HG03439 (cell line): ENCODE measurements at regions not wholly inside any gene's neighbourhood (a gene's known extent, or its start where the extent isn't known, plus 50 kb on each side); places are given as distances from the start of the nearest gene placed in this dataset.

ENCODE experiments used
- ATAC-seq: cut with Tn5 transposase; IDR thresholded peaks from one replicate; pipeline ENCODE4 v1.9.1; 2021; ENCODE audit warnings: mild to moderate bottlenecking, moderate library complexity; ENCODE audit not compliant: unreplicated experiment

GRCh38 chr7:37504801-37505200, 56.1 kb upstream of the ELMO1 start:
- no peak for ATAC-seq

- no peak for ATAC-seq
Measured at GRCh38 chr7:37505750-37506353, 57.2 kb upstream of the ELMO1 start.

GRCh38 chr7:37508118-37508517, 59.5 kb upstream of the ELMO1 start:
- ATAC-seq, result no peak

- ATAC-seq, result no peak
Measured at GRCh38 chr7:37510043-37510634, 61.5 kb upstream of the ELMO1 start.

GRCh38 chr7:37511915-37512314, 63.3 kb upstream of the ELMO1 start:
- ATAC-seq, result no peak

GRCh38 chr7:37514497-37514896, 65.8 kb upstream of the ELMO1 start:
- ATAC-seq, result no peak

- no peak for ATAC-seq
Measured at GRCh38 chr7:37516664-37517063, 68.0 kb upstream of the ELMO1 start.

- ATAC-seq, result no peak
Measured at GRCh38 chr7:37518266-37518665, 69.6 kb upstream of the ELMO1 start.

GRCh38 chr7:37524056-37524455, 75.4 kb upstream of the ELMO1 start:
- no peak for ATAC-seq

- ATAC-seq, result no peak
Measured at GRCh38 chr7:37524797-37525196, 76.1 kb upstream of the ELMO1 start.

- ATAC-seq, result no peak
Measured at GRCh38 chr7:37526623-37527022, 78.0 kb upstream of the ELMO1 start.

- no peak for ATAC-seq
Measured at GRCh38 chr7:37527109-37527508, 78.4 kb upstream of the ELMO1 start.

GRCh38 chr7:37531225-37531624, 82.6 kb upstream of the ELMO1 start:
- no peak for ATAC-seq

- no peak for ATAC-seq
Measured at GRCh38 chr7:37532636-37533035, 84.0 kb upstream of the ELMO1 start.

- ATAC-seq, result no peak
Measured at GRCh38 chr7:37534893-37535610, 86.4 kb upstream of the ELMO1 start.

- no peak for ATAC-seq
Measured at GRCh38 chr7:37535841-37536240, 87.2 kb upstream of the ELMO1 start.

- ATAC-seq, result no peak
Measured at GRCh38 chr7:37536706-37537105, 88.0 kb upstream of the ELMO1 start.

- no peak for ATAC-seq
Measured at GRCh38 chr7:37537439-37537838, 88.8 kb upstream of the ELMO1 start.

- ATAC-seq, result no peak
Measured at GRCh38 chr7:37538945-37539344, 90.3 kb upstream of the ELMO1 start.

- ATAC-seq, result no peak
Measured at GRCh38 chr7:37540917-37541316, 92.3 kb upstream of the ELMO1 start.

GRCh38 chr7:37541810-37542443, 93.3 kb upstream of the ELMO1 start:
- peak; percentile 92 for ATAC-seq
